Endothelial cell of umbilical vein (primary cell): ENCODE measurements at regions not wholly inside any gene's neighbourhood (a gene's known extent, or its start where the extent isn't known, plus 50 kb on each side); places are given as distances from the start of the nearest gene placed in this dataset.

Source experiments
- BruUV-seq: library from RNA; stranded (reverse); fragments of 400-500 nt; replicated peaks from 2 replicates; lab custom pipeline; 2021; lab: Mats Ljungman, UMichigan
- CTCF ChIA-PET: fragments of 300-600, 350-600 bp; sonication (Branson Sonifier 250); formaldehyde crosslinking; loops from one replicate; lab custom pipeline; 2021; ENCODE audit warnings: antibody characterized with exemption, inconsistent platforms; lab: Charles Lee
- POLR2A ChIA-PET: fragments of 300-600, 350-600 bp; sonication (Branson Sonifier 250); formaldehyde crosslinking; loops from one replicate; lab custom pipeline; 2021; ENCODE audit warnings: antibody characterized with exemption, inconsistent platforms; lab: Charles Lee
- DNase-seq: peaks from one replicate; pipeline ENCODE4 v3.0.0-alpha.2; 2011; ENCODE audit warnings: low read depth, low spot score
- FAIRE-seq: peaks from 2 replicates; lab custom pipeline; 2011; peaks lifted over from hg19 to GRCh38; lab: Jason Lieb, UNC
- H2AFZ ChIP-seq: 2 replicates; pipeline ENCODE4 v1.6.0; 2012; ENCODE audit warnings: low read depth, low read length, control low read depth, inconsistent platforms
- H3K27ac ChIP-seq: 2 replicates; pipeline ENCODE4 v1.5.1; 2011; ENCODE audit warnings: low read depth, mild to moderate bottlenecking, control low read depth, low read length, moderate library complexity; ENCODE audit not compliant: insufficient read depth
- H3K27me3 ChIP-seq, 2 experiments: 2 replicates each; pipeline versions ENCODE4 v1.6.0 to v1.6.1; 2011; ENCODE audit warnings: low read length in 2 of 2, mixed read lengths in 1 of 2; ENCODE audit not compliant: control insufficient read depth in 2 of 2, insufficient read depth in 2 of 2
- H3K36me3 ChIP-seq, 2 experiments: 2 replicates in 1 of 2; 3 replicates in 1 of 2; pipeline ENCODE4 v1.5.1; 2011; ENCODE audit warnings: low read length in 2 of 2, mild to moderate bottlenecking in 1 of 2, moderate library complexity in 1 of 2; ENCODE audit not compliant: control insufficient read depth in 2 of 2, insufficient read depth in 2 of 2; ENCODE audit errors: extremely low read depth in 1 of 2
- H3K4me1 ChIP-seq: 3 replicates; pipeline ENCODE4 v1.5.1; 2011; ENCODE audit warnings: mild to moderate bottlenecking, low read length; ENCODE audit not compliant: control insufficient read depth, insufficient read depth; ENCODE audit errors: extremely low read depth
- H3K4me2 ChIP-seq: 2 replicates; pipeline ENCODE4 v1.6.1; 2011; ENCODE audit warnings: low read length, control low read depth, mixed read lengths; ENCODE audit not compliant: insufficient read depth
- H3K4me3 ChIP-seq, 3 experiments: fragments of 200-600 bp in 1 of 3; sonication (generic), shearing (Covaris generic) in 1 of 3; replicated peaks in 1 of 3; 2 replicates each; pipeline ENCODE4 v1.5.1; 2011 to 2016; ENCODE audit warnings: control low read depth in 3 of 3, low read length in 3 of 3, mild to moderate bottlenecking in 2 of 3, inconsistent platforms in 1 of 3, low read depth in 1 of 3, moderate library complexity in 1 of 3; ENCODE audit not compliant: insufficient read depth in 1 of 3
- H3K79me2 ChIP-seq: 2 replicates; pipeline ENCODE4 v1.6.0; 2012; ENCODE audit warnings: low read length, inconsistent platforms; ENCODE audit not compliant: control insufficient read depth, insufficient read depth
- H3K9ac ChIP-seq: replicated peaks from 2 replicates; pipeline ENCODE3; 2011; ENCODE audit warnings: low read length, control low read depth; ENCODE audit not compliant: insufficient read depth; ENCODE audit errors: extremely low read depth
- H3K9me1 ChIP-seq: replicated peaks from 3 replicates; pipeline ENCODE4 v1.6.0; 2011; ENCODE audit warnings: mild to moderate bottlenecking, low read length; ENCODE audit not compliant: control insufficient read depth, insufficient read depth; ENCODE audit errors: extremely low read depth
- H3K9me3 ChIP-seq: replicated peaks from 2 replicates; pipeline ENCODE4 v1.5.1; 2012; ENCODE audit warnings: low read length, inconsistent platforms; ENCODE audit not compliant: control insufficient read depth, insufficient read depth
- H4K20me1 ChIP-seq: replicated peaks from 2 replicates; pipeline ENCODE3; 2011; ENCODE audit warnings: mild to moderate bottlenecking, low read length; ENCODE audit not compliant: control insufficient read depth, insufficient read depth; ENCODE audit errors: extremely low read depth
- EZH2 ChIP-seq: IDR thresholded peaks from 2 replicates; pipeline ENCODE4 v1.6.1; 2012; ENCODE audit warnings: borderline replicate concordance, low read depth, mild to moderate bottlenecking, moderate library complexity, low read length, inconsistent platforms; ENCODE audit not compliant: severe bottlenecking
- FOS ChIP-seq: IDR thresholded peaks from 2 replicates; pipeline ENCODE4 v1.6.1; 2011; ENCODE audit warnings: mild to moderate bottlenecking, low read length, moderate library complexity, borderline replicate concordance; ENCODE audit not compliant: insufficient read depth
- GATA2 ChIP-seq: IDR thresholded peaks from 2 replicates; pipeline ENCODE4 v1.7.0; 2011; ENCODE audit warnings: low read depth, mild to moderate bottlenecking, moderate library complexity, mixed read lengths, low read length; ENCODE audit not compliant: insufficient read length, insufficient read depth
- JUN ChIP-seq: IDR thresholded peaks from 2 replicates; pipeline ENCODE4 v1.6.1; 2011; ENCODE audit warnings: borderline replicate concordance, low read depth; ENCODE audit not compliant: insufficient read length, insufficient read depth
- MYC ChIP-seq: IDR thresholded peaks from one replicate; pipeline ENCODE4 v1.6.1; 2011; ENCODE audit warnings: mild to moderate bottlenecking, low read depth, low read length
- POLR2A ChIP-seq: IDR thresholded peaks from 2 replicates; pipeline ENCODE4 v1.6.1; 2012; ENCODE audit warnings: low read depth, mild to moderate bottlenecking, control low read depth, low read length
- POLR2AphosphoS5 ChIP-seq: IDR thresholded peaks from 2 replicates; pipeline ENCODE4 v1.6.1; 2012; ENCODE audit warnings: low read depth, mild to moderate bottlenecking, control low read depth, low read length, moderate library complexity; ENCODE audit not compliant: insufficient read depth
- dilution Hi-C: fragments of 300-500 bp; cut with MboI; formaldehyde crosslinking; loops from one replicate; pipeline ENCODE4 v1.15.0; 2019; ENCODE audit warnings: low sequenced_read_pairs; ENCODE audit not compliant: extremely low pct_ligation_motif_present
- intact Hi-C: fragments of 100-400 bp; cut with micrococcal nuclease; formaldehyde crosslinking; loops from one replicate; pipeline ENCODE4 v1.10.0; 2022
- TF ChIP-seq, protein P1 (sequence below): IDR thresholded peaks from 2 replicates; pipeline ENCODE4 v1.6.1; 2011; ENCODE audit not compliant: insufficient read depth, insufficient read length
- TF ChIP-seq, protein P2 (sequence below), 2 donors: IDR thresholded peaks; 1 replicate in 1 of 2; 2 replicates in 1 of 2; pipeline ENCODE4 v1.5.1; 2011; ENCODE audit warnings: low read length in 2 of 2, mild to moderate bottlenecking in 2 of 2, moderate library complexity in 2 of 2, control low read depth in 1 of 2, inconsistent platforms in 1 of 2, low read depth in 1 of 2; ENCODE audit not compliant: insufficient read depth in 1 of 2; ENCODE audit errors: extremely low read depth in 1 of 2

DNA sequence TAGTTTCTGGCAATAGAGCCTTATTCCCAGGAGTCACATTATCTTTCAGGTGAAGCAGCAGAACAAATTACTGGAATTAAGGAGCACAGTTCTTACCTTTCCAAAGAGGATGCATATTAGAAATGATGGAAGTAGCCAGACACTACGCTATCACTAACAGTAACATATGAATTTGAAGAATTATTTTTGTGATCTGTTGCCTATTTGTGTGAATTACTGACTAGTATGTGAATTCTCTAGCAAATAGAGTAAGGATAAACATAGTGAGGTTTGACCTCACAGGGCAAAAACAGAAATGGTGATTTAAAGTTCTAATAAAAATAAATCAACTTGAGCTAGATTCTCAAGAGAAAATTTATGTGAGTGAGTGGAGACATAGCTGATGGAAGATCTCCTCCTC lies 1299.3 kb downstream of the XPNPEP1 start:
- FAIRE-seq (no peak), DNase-seq (no peak)
- Histone ChIP-seq H2AFZ (no peak overlapping the region), H3K27me3 (no peaks in the 10 kb centered on the region), H3K4me3 (no peak overlapping the region), H3K9ac (no peak overlapping the region), H3K9me1 (no peaks in the 10 kb centered on the region), H3K27ac (no peak overlapping the region), H3K4me2 (no peak overlapping the region), H3K79me2 (no peaks in the 10 kb centered on the region), H4K20me1 (no peaks in the 10 kb centered on the region), H3K9me3 (peaks cover 3% of the 10 kb centered on the region), H3K4me1 (no peaks in the 10 kb centered on the region), H3K36me3 (no peaks in the 10 kb centered on the region)
- ChIA-PET CTCF (interaction anchor here (1.0 kb wide), 1 partner anchor 478 kb away, joined by 3 read pairs; no protein-coding TSS in a partner anchor), POLR2A (no interaction called here)
- TF ChIP-seq EZH2 (no peak), POLR2A (no peak)
- intact Hi-C loops (no loop called here), dilution Hi-C loops (no loop called here)
- BruUV-seq: no TSS peak

DNA sequence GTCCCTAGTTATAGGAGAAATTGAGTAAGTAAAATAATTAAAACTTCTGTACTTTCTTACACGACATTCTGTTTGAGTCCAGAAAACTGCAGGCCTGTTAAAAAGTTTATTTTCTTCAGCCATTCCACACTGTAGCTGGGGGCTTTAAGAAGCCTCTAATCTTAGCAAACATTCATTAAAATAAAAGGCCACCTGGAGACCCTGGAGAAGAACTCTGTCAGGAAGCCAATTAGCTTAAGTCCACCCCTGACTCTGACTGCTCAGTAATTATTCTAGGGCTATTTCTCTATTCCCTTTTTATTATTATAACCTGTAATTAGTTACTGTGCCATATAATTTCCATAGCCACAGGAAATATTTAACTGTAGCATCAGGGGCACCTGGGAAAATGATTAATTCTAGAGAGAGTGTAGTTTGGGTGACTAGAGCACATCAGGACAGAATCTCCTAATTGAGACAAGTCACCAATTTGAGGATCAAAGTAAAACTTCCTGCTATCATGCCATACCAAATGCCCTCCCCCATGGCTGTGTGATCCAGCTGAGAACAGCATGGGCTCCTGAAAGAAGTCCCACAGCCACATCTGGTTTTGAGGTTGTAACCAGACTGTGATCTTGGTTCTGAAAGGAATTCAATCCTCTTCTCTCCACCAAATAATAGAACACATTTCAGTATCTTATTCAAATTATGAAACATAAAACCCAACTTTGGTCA lies 1302.3 kb downstream of the XPNPEP1 start:
- intact Hi-C loops (no loop called here), dilution Hi-C loops (no loop called here)
- Histone ChIP-seq H3K4me1 (no peaks in the 10 kb centered on the region), H3K27me3 (no peaks in the 10 kb centered on the region), H3K36me3 (no peaks in the 10 kb centered on the region), H3K27ac (no peak overlapping the region), H2AFZ (no peak overlapping the region), H3K79me2 (no peaks in the 10 kb centered on the region), H3K4me3 (no peak overlapping the region), H4K20me1 (no peaks in the 10 kb centered on the region), H3K9ac (no peak overlapping the region), H3K4me2 (no peak overlapping the region), H3K9me3 (peaks cover 5% of the 10 kb centered on the region), H3K9me1 (no peaks in the 10 kb centered on the region)
- FAIRE-seq: no peak
- CTCF ChIA-PET: no interaction called here
- no peak for DNase-seq
- POLR2A ChIA-PET: no interaction called here
- TF ChIP-seq POLR2AphosphoS5: no peak
- TF ChIP-seq GATA2: no peak
- TF ChIP-seq, protein P1, sequence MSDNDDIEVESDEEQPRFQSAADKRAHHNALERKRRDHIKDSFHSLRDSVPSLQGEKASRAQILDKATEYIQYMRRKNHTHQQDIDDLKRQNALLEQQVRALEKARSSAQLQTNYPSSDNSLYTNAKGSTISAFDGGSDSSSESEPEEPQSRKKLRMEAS: no peak
- no peak for TF ChIP-seq MYC
- TF ChIP-seq, protein P2, sequence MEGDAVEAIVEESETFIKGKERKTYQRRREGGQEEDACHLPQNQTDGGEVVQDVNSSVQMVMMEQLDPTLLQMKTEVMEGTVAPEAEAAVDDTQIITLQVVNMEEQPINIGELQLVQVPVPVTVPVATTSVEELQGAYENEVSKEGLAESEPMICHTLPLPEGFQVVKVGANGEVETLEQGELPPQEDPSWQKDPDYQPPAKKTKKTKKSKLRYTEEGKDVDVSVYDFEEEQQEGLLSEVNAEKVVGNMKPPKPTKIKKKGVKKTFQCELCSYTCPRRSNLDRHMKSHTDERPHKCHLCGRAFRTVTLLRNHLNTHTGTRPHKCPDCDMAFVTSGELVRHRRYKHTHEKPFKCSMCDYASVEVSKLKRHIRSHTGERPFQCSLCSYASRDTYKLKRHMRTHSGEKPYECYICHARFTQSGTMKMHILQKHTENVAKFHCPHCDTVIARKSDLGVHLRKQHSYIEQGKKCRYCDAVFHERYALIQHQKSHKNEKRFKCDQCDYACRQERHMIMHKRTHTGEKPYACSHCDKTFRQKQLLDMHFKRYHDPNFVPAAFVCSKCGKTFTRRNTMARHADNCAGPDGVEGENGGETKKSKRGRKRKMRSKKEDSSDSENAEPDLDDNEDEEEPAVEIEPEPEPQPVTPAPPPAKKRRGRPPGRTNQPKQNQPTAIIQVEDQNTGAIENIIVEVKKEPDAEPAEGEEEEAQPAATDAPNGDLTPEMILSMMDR (IDR thresholded peaks at IDR 0.05; ENCODE audit: extremely low read depth in 1 of 2, insufficient read depth in 1 of 2, low read depth in 1 of 2, low read length in 2 of 2): no peak
- TF ChIP-seq FOS: no peak
- no peak for TF ChIP-seq POLR2A
- TF ChIP-seq JUN: no peak
- no peak for TF ChIP-seq EZH2
- no TSS peak for BruUV-seq
